ENCODE measurements at regions not wholly inside any gene's neighbourhood (a gene's known extent, or its start where the extent isn't known, plus 50 kb on each side); places are given as distances from the start of the nearest gene placed in this dataset.

- TF ChIP-seq POLR2A (IDR thresholded peaks at IDR 0.05) (no peak), CTCF (IDR thresholded peaks at IDR 0.05 in 4 of 5, conservative IDR thresholded peaks at IDR 0.05 in 1 of 5) (no peak)
Observed at GRCh38 chrX:40313269-40313668, 215.5 kb upstream of the BCOR start.
